H9 (cell line): ENCODE measurements at regions not wholly inside any gene's neighbourhood (a gene's known extent, or its start where the extent isn't known, plus 50 kb on each side); places are given as distances from the start of the nearest gene placed in this dataset.

ENCODE experiments used
- DNase-seq: peaks from one replicate; pipeline ENCODE4 v3.0.0-alpha.2; 2017
- H2AFZ ChIP-seq: one replicate; pipeline ENCODE4 v1.6.1; 2013; ENCODE audit warnings: mild to moderate bottlenecking, low read length, control low read depth, moderate library complexity
- H2AK5ac ChIP-seq: 2 replicates; pipeline ENCODE4 v1.6.1; 2013; ENCODE audit warnings: low read length, control low read depth, mixed read lengths; ENCODE audit not compliant: insufficient read length
- H2BK120ac ChIP-seq: one replicate; pipeline ENCODE4 v1.6.1; 2013; ENCODE audit warnings: low read depth, mild to moderate bottlenecking, low read length, control low read depth, inconsistent platforms; ENCODE audit not compliant: poor library complexity, severe bottlenecking
- H2BK12ac ChIP-seq: 2 replicates; pipeline ENCODE4 v1.6.1; 2013; ENCODE audit warnings: low read length, control low read depth, mixed read lengths, low read depth; ENCODE audit not compliant: insufficient read length
- H2BK15ac ChIP-seq: 2 replicates; pipeline ENCODE4 v1.6.1; 2013; ENCODE audit warnings: low read depth, low read length, control low read depth
- H2BK20ac ChIP-seq: one replicate; pipeline ENCODE4 v1.6.1; 2013; ENCODE audit warnings: low read depth, mild to moderate bottlenecking, low read length, control low read depth, inconsistent platforms; ENCODE audit not compliant: poor library complexity, severe bottlenecking
- H2BK5ac ChIP-seq: 2 replicates; pipeline ENCODE4 v1.6.1; 2013; ENCODE audit warnings: low read length, control low read depth, mixed read lengths; ENCODE audit not compliant: insufficient read length
- H3K14ac ChIP-seq: 2 replicates; pipeline ENCODE4 v1.6.1; 2013; ENCODE audit warnings: low read length, control low read depth; ENCODE audit not compliant: insufficient read depth
- H3K18ac ChIP-seq: 2 replicates; pipeline ENCODE4 v1.6.1; 2013; ENCODE audit warnings: low read depth, mild to moderate bottlenecking, mixed read lengths, low read length, control low read depth; ENCODE audit not compliant: insufficient read length
- H3K23ac ChIP-seq: 2 replicates; pipeline ENCODE4 v1.6.1; 2013; ENCODE audit warnings: low read length, control low read depth, mixed read lengths, low read depth; ENCODE audit not compliant: insufficient read length
- H3K23me2 ChIP-seq: 2 replicates; pipeline ENCODE4 v1.6.1; 2013; ENCODE audit warnings: low read depth, mild to moderate bottlenecking, mixed read lengths, low read length, control low read depth; ENCODE audit not compliant: insufficient read length, poor library complexity, severe bottlenecking
- H3K27ac ChIP-seq: 2 replicates; pipeline ENCODE4 v1.5.1; 2013; ENCODE audit warnings: low read length, control low read depth, mixed read lengths, low read depth; ENCODE audit not compliant: insufficient read length
- H3K27me3 ChIP-seq: 2 replicates; pipeline ENCODE4 v1.6.1; 2013; ENCODE audit warnings: low read length, control low read depth, inconsistent platforms; ENCODE audit not compliant: insufficient read depth
- H3K4ac ChIP-seq: 2 replicates; pipeline ENCODE4 v1.6.1; 2013; ENCODE audit warnings: low read depth, mild to moderate bottlenecking, control low read depth, inconsistent platforms, low read length, moderate library complexity
- H3K4me1 ChIP-seq: 2 replicates; pipeline ENCODE4 v1.6.1; 2013; ENCODE audit warnings: low read length, control low read depth, inconsistent platforms; ENCODE audit not compliant: insufficient read depth
- H3K4me2 ChIP-seq: 2 replicates; pipeline ENCODE4 v1.6.1; 2013; ENCODE audit warnings: low read length, control low read depth, mixed read lengths; ENCODE audit not compliant: insufficient read length, insufficient read depth
- H3K56ac ChIP-seq: 2 replicates; pipeline ENCODE4 v1.6.1; 2013; ENCODE audit warnings: low read depth, mild to moderate bottlenecking, mixed read lengths, low read length, control low read depth; ENCODE audit not compliant: insufficient read length
- H3K79me1 ChIP-seq: 2 replicates; pipeline ENCODE4 v1.6.1; 2013; ENCODE audit warnings: low read depth, mild to moderate bottlenecking, moderate library complexity, low read length, control low read depth, inconsistent platforms; ENCODE audit not compliant: insufficient read depth, poor library complexity, severe bottlenecking
- H3K79me2 ChIP-seq: 2 replicates; pipeline ENCODE4 v1.6.1; 2013; ENCODE audit warnings: low read length, control low read depth, inconsistent platforms; ENCODE audit not compliant: insufficient read depth
- H3K9ac ChIP-seq: 2 replicates; pipeline ENCODE4 v1.6.1; 2013; ENCODE audit warnings: low read length, control low read depth, mixed read lengths; ENCODE audit not compliant: insufficient read length; ENCODE audit errors: extremely low read depth
- H3K9me3 ChIP-seq: one replicate; pipeline ENCODE4 v1.6.1; 2013; ENCODE audit warnings: low read depth, low read length, inconsistent platforms; ENCODE audit not compliant: control insufficient read depth
- H3T11ph ChIP-seq: one replicate; pipeline ENCODE4 v1.6.1; 2013; ENCODE audit warnings: mild to moderate bottlenecking, low read length, control low read depth, inconsistent platforms
- H4K20me1 ChIP-seq: one replicate; pipeline ENCODE4 v1.6.1; 2013; ENCODE audit not compliant: control insufficient read depth, insufficient read length, insufficient read depth
- H4K5ac ChIP-seq: 2 replicates; pipeline ENCODE4 v1.6.1; 2013; ENCODE audit warnings: low read depth, mild to moderate bottlenecking, mixed read lengths, low read length, control low read depth; ENCODE audit not compliant: insufficient read length
- H4K8ac ChIP-seq: replicated peaks from 2 replicates; pipeline ENCODE4 v1.6.1; 2013; ENCODE audit warnings: low read length, control low read depth, mixed read lengths, low read depth; ENCODE audit not compliant: insufficient read length
- H4K91ac ChIP-seq: 2 replicates; pipeline ENCODE4 v1.6.1; 2013; ENCODE audit warnings: low read depth, mild to moderate bottlenecking, moderate library complexity, mixed read lengths, low read length, control low read depth; ENCODE audit not compliant: insufficient read length
- H3K27ac Mint-ChIP-seq, 3 experiments: 2 replicates in 2 of 3; 3 replicates in 1 of 3; pipeline ENCODE4 v1.8.0; 2020 to 2021; ENCODE audit warnings: mixed read lengths in 3 of 3, mild to moderate bottlenecking in 1 of 3, moderate library complexity in 1 of 3
- H3K27me3 Mint-ChIP-seq: 2 replicates; pipeline ENCODE4 v1.8.0; 2021; ENCODE audit warnings: low read depth, mild to moderate bottlenecking, moderate library complexity, mixed read lengths
- H3K36me3 Mint-ChIP-seq, 3 experiments: 2 replicates in 2 of 3; 3 replicates in 1 of 3; pipeline ENCODE4 v1.8.0; 2020 to 2021; ENCODE audit warnings: low read depth in 3 of 3, mixed read lengths in 3 of 3; ENCODE audit not compliant: insufficient read depth in 1 of 3
- H3K4me1 Mint-ChIP-seq, 2 experiments: 2 replicates each; pipeline ENCODE4 v1.8.0; 2020; ENCODE audit warnings: mixed read lengths in 2 of 2
- H3K4me3 Mint-ChIP-seq, 2 experiments: 2 replicates in 1 of 2; 3 replicates in 1 of 2; pipeline ENCODE4 v1.8.0; 2020 to 2021; ENCODE audit warnings: mild to moderate bottlenecking in 2 of 2, mixed read lengths in 2 of 2, moderate library complexity in 1 of 2
- H3K9me3 Mint-ChIP-seq, 2 experiments: 2 replicates in 1 of 2; 3 replicates in 1 of 2; pipeline ENCODE4 v1.8.0; 2020; ENCODE audit warnings: mild to moderate bottlenecking in 2 of 2, mixed read lengths in 2 of 2, moderate library complexity in 1 of 2
- WGBS: extraction: QIAGEN DNeasy Blood & Tissue Kit; methylation state at CpG from one replicate; pipeline ENCODE4 v1.1.7; 2013; ENCODE audit warnings: missing lambda C conversion rate, low lambda C conversion rate, mixed read lengths; ENCODE audit not compliant: insufficient read length; ENCODE audit errors: extremely low coverage; 5-methylcytosine and 5-hydroxymethylcytosine counted together
- TF ChIP-seq, protein P1 (sequence below): fragments of 200-600 bp; sonication (generic); conservative IDR thresholded peaks from 3 replicates; pipeline ENCODE4 v1.8.0; 2021; ENCODE audit warnings: antibody characterized with exemption, mild to moderate bottlenecking

DNA sequence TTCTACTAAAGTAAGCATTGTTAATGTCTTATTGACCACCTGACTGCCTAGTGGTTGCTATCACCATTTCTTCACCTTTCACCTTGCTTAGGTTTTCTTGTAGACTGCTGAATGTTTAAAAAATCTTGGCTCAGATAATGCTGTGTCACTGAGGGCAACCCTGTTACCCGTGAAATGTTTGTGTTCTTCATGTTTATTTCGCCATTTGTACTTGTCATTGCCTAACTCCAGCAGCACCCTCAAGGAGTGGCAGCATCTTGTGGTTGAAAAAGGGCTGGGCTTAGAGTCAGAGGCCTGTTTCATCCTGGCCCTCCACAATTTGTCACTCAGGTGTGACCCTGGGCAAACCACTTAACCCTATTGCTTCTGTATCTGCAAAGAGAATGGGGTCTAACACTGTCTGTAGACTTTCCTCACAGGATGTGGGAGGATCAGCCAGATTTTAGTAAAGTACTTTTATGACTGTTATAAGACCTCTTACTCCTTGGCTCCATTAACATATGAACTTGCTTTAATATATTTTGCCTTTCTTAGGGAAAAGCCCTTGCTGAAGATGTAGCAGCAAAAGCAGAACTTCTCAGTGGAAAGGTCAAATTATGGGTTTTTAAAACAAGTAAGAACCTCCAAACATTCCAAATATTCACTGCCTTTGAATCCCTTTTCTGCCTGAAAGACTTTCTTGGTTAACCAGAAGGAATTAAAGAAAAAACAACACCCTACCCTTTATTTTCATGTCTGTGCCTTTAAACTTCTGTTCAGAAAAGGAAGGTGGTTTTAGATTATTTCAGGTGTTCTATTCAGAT lies 154.5 kb upstream of the C11orf87 start:
- Mint-ChIP-seq H3K9me3 (peaks cover 18 to 20% of the 10 kb centered on the region in 2 experiments), H3K27ac (no peak overlapping the region), H3K4me3 (no peak overlapping the region), H3K27me3 (no peaks in the 10 kb centered on the region), H3K4me1 (no peaks in the 10 kb centered on the region), H3K36me3 (peaks cover 7 to 25% (median 8%) of the 10 kb centered on the region in 3 experiments; a peak in 6 of 7 replicates)
- Histone ChIP-seq H3K27ac (no peak overlapping the region), H3K4me2 (no peak overlapping the region), H2BK120ac (no peak overlapping the region), H3K4ac (no peak overlapping the region), H3K18ac (no peak overlapping the region), H3K9ac (no peak overlapping the region), H2AFZ (no peak overlapping the region), H3T11ph (no peak overlapping the region), H3K79me1 (no peaks in the 10 kb centered on the region), H3K14ac (no peak overlapping the region), H2BK12ac (no peak overlapping the region), H2BK15ac (no peak overlapping the region), H4K8ac (no peak overlapping the region), H3K23me2 (no peaks in the 10 kb centered on the region), H2BK20ac (no peak overlapping the region), H4K91ac (no peak overlapping the region), H3K79me2 (no peaks in the 10 kb centered on the region), H4K20me1 (no peaks in the 10 kb centered on the region), H3K4me1 (no peaks in the 10 kb centered on the region), H3K56ac (no peak overlapping the region), H2AK5ac (no peak overlapping the region), H3K23ac (no peak overlapping the region), H2BK5ac (no peak overlapping the region), H4K5ac (no peak overlapping the region), H3K27me3 (no peaks in the 10 kb centered on the region), H3K9me3 (peaks cover 9% of the 10 kb centered on the region)
- no CpG with 5 or more reads among the region's 2 CpGs for WGBS
- no peak for DNase-seq
- TF ChIP-seq, protein P1, sequence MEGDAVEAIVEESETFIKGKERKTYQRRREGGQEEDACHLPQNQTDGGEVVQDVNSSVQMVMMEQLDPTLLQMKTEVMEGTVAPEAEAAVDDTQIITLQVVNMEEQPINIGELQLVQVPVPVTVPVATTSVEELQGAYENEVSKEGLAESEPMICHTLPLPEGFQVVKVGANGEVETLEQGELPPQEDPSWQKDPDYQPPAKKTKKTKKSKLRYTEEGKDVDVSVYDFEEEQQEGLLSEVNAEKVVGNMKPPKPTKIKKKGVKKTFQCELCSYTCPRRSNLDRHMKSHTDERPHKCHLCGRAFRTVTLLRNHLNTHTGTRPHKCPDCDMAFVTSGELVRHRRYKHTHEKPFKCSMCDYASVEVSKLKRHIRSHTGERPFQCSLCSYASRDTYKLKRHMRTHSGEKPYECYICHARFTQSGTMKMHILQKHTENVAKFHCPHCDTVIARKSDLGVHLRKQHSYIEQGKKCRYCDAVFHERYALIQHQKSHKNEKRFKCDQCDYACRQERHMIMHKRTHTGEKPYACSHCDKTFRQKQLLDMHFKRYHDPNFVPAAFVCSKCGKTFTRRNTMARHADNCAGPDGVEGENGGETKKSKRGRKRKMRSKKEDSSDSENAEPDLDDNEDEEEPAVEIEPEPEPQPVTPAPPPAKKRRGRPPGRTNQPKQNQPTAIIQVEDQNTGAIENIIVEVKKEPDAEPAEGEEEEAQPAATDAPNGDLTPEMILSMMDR, result no peak
